NT2/D1 (cell line): ENCODE measurements at regions not wholly inside any gene's neighbourhood (a gene's known extent, or its start where the extent isn't known, plus 50 kb on each side); places are given as distances from the start of the nearest gene placed in this dataset.

Source experiments
- YY1 ChIP-seq: IDR thresholded peaks from 2 replicates; pipeline ENCODE4 v1.6.1; 2011; ENCODE audit not compliant: insufficient read length, insufficient read depth
- ZNF274 ChIP-seq: IDR thresholded peaks from 2 replicates; pipeline ENCODE4 v1.6.1; 2011; ENCODE audit warnings: mild to moderate bottlenecking, low read depth, low read length

DNA sequence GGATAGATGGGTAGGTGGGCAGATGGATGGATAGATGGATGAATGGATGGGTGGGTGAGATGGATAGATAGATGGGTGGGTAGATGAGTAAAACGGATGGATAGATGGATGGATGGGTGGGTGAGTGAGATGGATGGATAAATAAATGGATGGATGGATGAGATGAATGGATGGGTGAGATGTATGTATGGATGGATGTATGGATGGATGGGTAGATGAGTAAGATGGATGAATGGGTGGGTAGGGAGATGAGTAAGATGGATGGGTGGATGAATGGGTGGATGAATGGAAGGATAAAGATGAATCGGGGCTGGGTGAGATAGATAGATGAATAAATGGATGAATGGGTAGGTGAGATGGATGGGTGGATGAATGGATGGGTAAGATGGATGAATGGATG lies 210.1 kb downstream of the TFAP2C start:
- TF ChIP-seq YY1 (no peak), ZNF274 (no peak)
